ENCODE measurements at regions not wholly inside any gene's neighbourhood (a gene's known extent, or its start where the extent isn't known, plus 50 kb on each side); places are given as distances from the start of the nearest gene placed in this dataset.

DNA sequence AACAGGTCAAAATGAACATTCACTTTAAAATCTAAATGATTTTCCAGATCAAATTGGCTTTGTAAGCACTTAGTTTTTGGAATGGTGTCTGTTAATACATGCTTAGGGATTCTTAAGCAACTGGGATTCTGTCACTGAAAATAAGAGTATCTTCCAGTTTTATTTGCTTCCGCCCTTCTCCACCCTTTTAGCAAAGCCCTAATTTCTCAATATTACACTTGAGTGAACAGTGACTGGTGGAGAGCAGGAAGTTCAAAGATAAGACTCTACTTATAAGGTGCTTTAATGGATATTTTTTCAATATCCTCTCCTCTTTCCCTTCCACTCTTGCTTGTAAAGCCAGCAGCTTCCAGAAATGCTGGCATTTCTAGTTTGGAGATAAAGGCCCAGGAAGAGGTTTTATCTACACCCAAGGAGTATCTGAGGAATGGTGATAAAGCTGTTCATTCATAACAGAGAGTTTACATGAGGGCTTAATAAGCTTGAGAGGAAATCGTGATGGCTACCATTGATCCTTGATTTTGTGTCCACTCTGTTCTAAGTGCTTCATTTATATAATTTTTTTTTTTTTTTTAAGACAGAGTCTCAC, 265.9 kb upstream of the PRICKLE1 start:
- TF ChIP-seq, protein P1, sequence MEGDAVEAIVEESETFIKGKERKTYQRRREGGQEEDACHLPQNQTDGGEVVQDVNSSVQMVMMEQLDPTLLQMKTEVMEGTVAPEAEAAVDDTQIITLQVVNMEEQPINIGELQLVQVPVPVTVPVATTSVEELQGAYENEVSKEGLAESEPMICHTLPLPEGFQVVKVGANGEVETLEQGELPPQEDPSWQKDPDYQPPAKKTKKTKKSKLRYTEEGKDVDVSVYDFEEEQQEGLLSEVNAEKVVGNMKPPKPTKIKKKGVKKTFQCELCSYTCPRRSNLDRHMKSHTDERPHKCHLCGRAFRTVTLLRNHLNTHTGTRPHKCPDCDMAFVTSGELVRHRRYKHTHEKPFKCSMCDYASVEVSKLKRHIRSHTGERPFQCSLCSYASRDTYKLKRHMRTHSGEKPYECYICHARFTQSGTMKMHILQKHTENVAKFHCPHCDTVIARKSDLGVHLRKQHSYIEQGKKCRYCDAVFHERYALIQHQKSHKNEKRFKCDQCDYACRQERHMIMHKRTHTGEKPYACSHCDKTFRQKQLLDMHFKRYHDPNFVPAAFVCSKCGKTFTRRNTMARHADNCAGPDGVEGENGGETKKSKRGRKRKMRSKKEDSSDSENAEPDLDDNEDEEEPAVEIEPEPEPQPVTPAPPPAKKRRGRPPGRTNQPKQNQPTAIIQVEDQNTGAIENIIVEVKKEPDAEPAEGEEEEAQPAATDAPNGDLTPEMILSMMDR (IDR thresholded peaks at IDR 0.05) = no peak
- TF ChIP-seq EP300 (IDR thresholded peaks at IDR 0.05) (no peak), POLR2A (IDR thresholded peaks at IDR 0.05) (no peak)
